Fibroblast of lung (primary cell): ENCODE measurements at regions not wholly inside any gene's neighbourhood (a gene's known extent, or its start where the extent isn't known, plus 50 kb on each side); places are given as distances from the start of the nearest gene placed in this dataset.

ENCODE experiments used
- CTCF ChIP-seq, 2 donors: IDR thresholded peaks in 1 of 2; conservative IDR thresholded peaks in 1 of 2; 1 replicate in 1 of 2; 2 replicates in 1 of 2; pipeline ENCODE4 v1.5.1; 2011 to 2012; ENCODE audit warnings: low read length in 2 of 2, control low read depth in 1 of 2, inconsistent platforms in 1 of 2, low read depth in 1 of 2, mild to moderate bottlenecking in 1 of 2
- EZH2 ChIP-seq: IDR thresholded peaks from 2 replicates; pipeline ENCODE4 v1.5.1; 2012; ENCODE audit warnings: low read length, control low read depth, mild to moderate bottlenecking; ENCODE audit errors: missing control alignments

DNA sequence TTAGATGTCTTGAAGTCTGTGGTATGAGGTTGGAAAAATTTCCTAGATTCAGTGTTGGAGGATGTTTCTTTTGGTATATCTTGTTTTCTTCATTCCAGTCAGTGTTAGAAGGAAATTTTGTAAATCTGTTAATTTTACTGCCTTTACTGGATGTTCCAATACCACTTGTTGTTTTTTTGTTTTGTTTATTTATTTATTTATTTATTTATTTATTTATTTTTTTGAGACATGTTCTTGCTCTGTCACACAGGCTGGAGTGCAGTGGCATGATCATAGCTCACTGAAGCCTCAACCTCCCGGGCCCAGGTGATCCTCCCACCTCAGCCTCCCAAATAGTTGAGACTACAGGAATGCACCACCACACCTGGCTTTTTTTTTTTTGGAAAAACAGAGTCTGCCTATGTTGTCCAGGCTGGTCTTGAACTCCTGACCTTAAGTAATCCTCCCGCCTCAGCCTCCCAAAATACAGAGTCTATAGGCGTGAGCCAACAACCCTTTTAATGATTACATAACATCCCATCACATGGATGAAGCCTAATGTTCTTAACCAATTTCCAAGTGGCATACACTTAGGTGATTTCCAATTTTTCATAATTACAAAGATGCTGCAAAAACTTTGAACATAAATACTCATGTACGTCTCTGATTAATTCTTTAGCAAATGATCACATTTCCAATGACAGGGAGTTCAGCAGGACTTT, 52.8 kb upstream of the WAC start:
- TF ChIP-seq CTCF (conservative IDR thresholded peaks at IDR 0.05 in 1 of 2, IDR thresholded peaks at IDR 0.05 in 1 of 2; ENCODE audit: low read depth in 1 of 2, low read length in 2 of 2) (no peak), EZH2 (no peak)
